CD4-positive, alpha-beta T cell (primary cell): ENCODE measurements at regions not wholly inside any gene's neighbourhood (a gene's known extent, or its start where the extent isn't known, plus 50 kb on each side); places are given as distances from the start of the nearest gene placed in this dataset.

Experiments used
- ATAC-seq: fragments of 200-7000 bp; cut with Tn5 transposase; one replicate; pipeline ENCODE4 v1.10.0; 2022; ENCODE audit warnings: mild to moderate bottlenecking; ENCODE audit not compliant: poor library complexity
- CTCF ChIA-PET: fragments of 350-600 bp; sonication (Branson Sonifier 250); formaldehyde crosslinking; loops from one replicate; lab custom pipeline; 2021; ENCODE audit warnings: antibody characterized with exemption, inconsistent platforms; lab: Charles Lee
- POLR2A ChIA-PET: fragments of 350-600 bp; sonication (Branson Sonifier 250); formaldehyde crosslinking; loops from one replicate; lab custom pipeline; 2021; ENCODE audit warnings: antibody characterized with exemption, inconsistent platforms; lab: Charles Lee
- DNase-seq, 14 experiments: peaks; one replicate each; pipeline ENCODE4 v3.0.0-alpha.2; 2013 to 2020; ENCODE audit warnings: mixed read lengths in 2 of 14
- H3K27ac ChIP-seq, 2 donors: one replicate each; pipeline versions ENCODE4 v1.5.1 to v1.7.0; 2013; ENCODE audit warnings: low read length in 2 of 2, low read depth in 1 of 2, mild to moderate bottlenecking in 1 of 2
- H3K27me3 ChIP-seq, 2 experiments: 1 replicate in 1 of 2; 2 replicates in 1 of 2; pipeline versions ENCODE4 v1.6.1 to v1.7.0; 2013; ENCODE audit warnings: low read length in 2 of 2, control low read depth in 1 of 2, mild to moderate bottlenecking in 1 of 2, moderate library complexity in 1 of 2; ENCODE audit not compliant: insufficient read depth in 2 of 2, control insufficient read depth in 1 of 2
- H3K36me3 ChIP-seq: one replicate; pipeline ENCODE4 v1.6.1; 2013; ENCODE audit warnings: low read length, control low read depth; ENCODE audit not compliant: insufficient read depth
- H3K4me1 ChIP-seq: one replicate; pipeline ENCODE4 v1.6.1; 2013; ENCODE audit warnings: low read length, control low read depth; ENCODE audit not compliant: insufficient read depth
- H3K4me3 ChIP-seq: one replicate; pipeline ENCODE4 v1.5.1; 2013; ENCODE audit warnings: mild to moderate bottlenecking, low read length, moderate library complexity
- H3K9me3 ChIP-seq, 2 experiments: 1 replicate in 1 of 2; 2 replicates in 1 of 2; pipeline versions ENCODE4 v1.6.1 to v1.7.0; 2013; ENCODE audit warnings: low read length in 2 of 2, mild to moderate bottlenecking in 2 of 2, control low read depth in 1 of 2, moderate library complexity in 1 of 2; ENCODE audit not compliant: control insufficient read depth in 1 of 2, insufficient read depth in 1 of 2
- H3K27ac Mint-ChIP-seq: one replicate; pipeline ENCODE4 v1.8.0; 2020; ENCODE audit warnings: mixed read lengths
- H3K27me3 Mint-ChIP-seq: one replicate; pipeline ENCODE4 v1.8.0; 2021; ENCODE audit warnings: mixed read lengths
- H3K36me3 Mint-ChIP-seq: one replicate; pipeline ENCODE4 v1.8.0; 2021; ENCODE audit warnings: low read depth, mixed read lengths
- H3K4me1 Mint-ChIP-seq: one replicate; pipeline ENCODE4 v1.8.0; 2021; ENCODE audit warnings: low read depth, mixed read lengths
- H3K4me3 Mint-ChIP-seq: one replicate; pipeline ENCODE4 v1.8.0; 2020; ENCODE audit warnings: mild to moderate bottlenecking, mixed read lengths
- H3K9me3 Mint-ChIP-seq: one replicate; pipeline ENCODE4 v1.8.0; 2020; ENCODE audit warnings: mixed read lengths
- CTCF ChIP-seq: fragments of 200-600 bp; IDR thresholded peaks from one replicate; pipeline ENCODE4 v1.8.0; 2022; ENCODE audit warnings: antibody characterized with exemption, mild to moderate bottlenecking
- intact Hi-C, 2 experiments: fragments of 100-400 bp; cut with DNase I in 1 of 2; cut with micrococcal nuclease in 1 of 2; formaldehyde crosslinking; loops; one replicate each; pipeline versions ENCODE4 v1.15.1 to v1.9.0; 2023 to 2025; cut with DNase I, micrococcal nuclease

- Histone ChIP-seq H3K9me3 (peaks cover 3 to 29% of the 10 kb centered on the region in 2 experiments), H3K4me1 (no peaks in the 10 kb centered on the region), H3K27me3 (no peaks in the 10 kb centered on the region), H3K27ac (no peak overlapping the region), H3K36me3 (no peaks in the 10 kb centered on the region), H3K4me3 (no peak overlapping the region)
- ChIA-PET CTCF (no interaction called here), POLR2A (no interaction called here)
- peaks cover 9% of the 10 kb centered on the region for H3K9me3 Mint-ChIP-seq
- DNase-seq (no peak), ATAC-seq (no peak)
- H3K27me3 Mint-ChIP-seq: no peaks in the 10 kb centered on the region
- intact Hi-C loops: no loop called here
- TF ChIP-seq CTCF: no peak
- no peak overlapping the region for H3K27ac Mint-ChIP-seq
- no peak overlapping the region for H3K4me3 Mint-ChIP-seq
- no peaks in the 10 kb centered on the region for H3K4me1 Mint-ChIP-seq
- no peaks in the 10 kb centered on the region for H3K36me3 Mint-ChIP-seq
Measured at GRCh38 chr16:35398180-35398579, 1938.8 kb downstream of the TP53TG3F start.

- Mint-ChIP-seq H3K36me3 (no peaks in the 10 kb centered on the region), H3K4me1 (no peaks in the 10 kb centered on the region), H3K27ac (no peak overlapping the region), H3K4me3 (no peak overlapping the region), H3K27me3 (no peaks in the 10 kb centered on the region), H3K9me3 (peaks cover 9% of the 10 kb centered on the region)
- Histone ChIP-seq H3K4me1 (no peaks in the 10 kb centered on the region), H3K27ac (no peak overlapping the region), H3K4me3 (no peak overlapping the region), H3K27me3 (no peaks in the 10 kb centered on the region), H3K36me3 (no peaks in the 10 kb centered on the region), H3K9me3 (peaks cover 0 to 19% of the 10 kb centered on the region in 2 experiments)
- ChIA-PET CTCF (no interaction called here), POLR2A (no interaction called here)
- no peak for DNase-seq
- intact Hi-C loops: no loop called here
- no peak for ATAC-seq
- TF ChIP-seq CTCF: no peak
Measured at GRCh38 chr16:35399133-35399532, 1939.7 kb downstream of the TP53TG3F start.

GRCh38 chr16:35404273-35404672 is 1944.9 kb downstream of the TP53TG3F start:
- Histone ChIP-seq H3K4me3 (no peak overlapping the region), H3K4me1 (no peaks in the 10 kb centered on the region), H3K27ac (no peak overlapping the region), H3K36me3 (no peaks in the 10 kb centered on the region), H3K27me3 (no peaks in the 10 kb centered on the region), H3K9me3 (no peaks in the 10 kb centered on the region)
- Mint-ChIP-seq H3K36me3 (no peaks in the 10 kb centered on the region), H3K9me3 (peaks cover 12% of the 10 kb centered on the region), H3K4me1 (no peaks in the 10 kb centered on the region), H3K27me3 (no peaks in the 10 kb centered on the region), H3K27ac (no peak overlapping the region), H3K4me3 (no peak overlapping the region)
- no peak for DNase-seq
- CTCF ChIA-PET: no interaction called here
- intact Hi-C loops: no loop called here
- no peak for ATAC-seq
- no peak for TF ChIP-seq CTCF
- POLR2A ChIA-PET: no interaction called here
